Stimulated activated CD4-positive, alpha-beta T cell treated with anti-CD3 and anti-CD28 coated beads, Interleukin-15, amount 100 ng/mL, for 48 hours (primary cell): ENCODE measurements at regions not wholly inside any gene's neighbourhood (a gene's known extent, or its start where the extent isn't known, plus 50 kb on each side); places are given as distances from the start of the nearest gene placed in this dataset.

Experiments
- DNase-seq, 2 donors: peaks; one replicate each; pipeline ENCODE4 v3.0.0-alpha.2; 2020; ENCODE audit warnings: low read depth in 2 of 2

- DNase-seq: no peak
Observed at GRCh38 chr22:49241174-49241851, 586.4 kb downstream of the BRD1 start.

DNA sequence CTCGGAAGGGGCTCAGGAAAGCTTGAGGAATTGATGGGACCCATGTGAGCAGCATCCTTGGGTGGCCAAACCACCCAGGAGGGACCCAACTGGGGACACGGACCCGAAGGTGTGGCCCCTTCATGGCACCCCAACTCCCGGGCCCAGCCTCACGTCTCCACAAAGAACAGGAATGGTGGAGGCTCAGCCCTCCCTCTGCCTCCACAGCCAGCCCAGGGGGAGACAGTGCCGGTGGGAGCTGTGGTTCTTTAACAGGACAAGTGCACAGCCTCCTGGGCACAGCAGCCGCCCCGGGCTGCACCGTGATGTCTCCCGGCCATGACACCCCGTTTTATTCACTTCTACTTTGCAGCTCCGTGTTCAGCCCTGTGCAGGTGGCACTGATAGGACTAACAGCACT lies 587.2 kb downstream of the BRD1 start:
- no peak for DNase-seq

DNA sequence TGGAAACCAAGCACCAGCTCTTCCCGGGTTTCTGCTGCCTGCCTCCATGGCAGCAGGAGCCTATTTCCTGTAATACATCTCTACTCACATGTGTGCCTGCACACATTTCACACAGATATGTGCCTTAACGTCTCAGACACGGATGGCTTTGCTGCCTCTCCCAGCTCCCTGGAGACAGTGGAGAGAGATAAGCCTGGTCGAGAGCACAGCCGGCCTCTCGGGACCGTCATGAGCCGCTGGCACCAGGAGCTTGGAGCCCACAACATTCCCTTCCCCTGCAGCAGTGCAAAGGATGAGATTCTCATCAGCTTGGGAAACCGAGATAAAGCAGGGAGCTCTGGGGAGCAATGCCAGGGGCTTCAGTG lies 587.7 kb downstream of the BRD1 start:
- DNase-seq: no peak

- no peak for DNase-seq
Observed at GRCh38 chr22:49239264-49240015, 588.2 kb downstream of the BRD1 start.

GRCh38 chr22:49238181-49239141 lies 589.2 kb downstream of the BRD1 start:
- no peak for DNase-seq

DNA sequence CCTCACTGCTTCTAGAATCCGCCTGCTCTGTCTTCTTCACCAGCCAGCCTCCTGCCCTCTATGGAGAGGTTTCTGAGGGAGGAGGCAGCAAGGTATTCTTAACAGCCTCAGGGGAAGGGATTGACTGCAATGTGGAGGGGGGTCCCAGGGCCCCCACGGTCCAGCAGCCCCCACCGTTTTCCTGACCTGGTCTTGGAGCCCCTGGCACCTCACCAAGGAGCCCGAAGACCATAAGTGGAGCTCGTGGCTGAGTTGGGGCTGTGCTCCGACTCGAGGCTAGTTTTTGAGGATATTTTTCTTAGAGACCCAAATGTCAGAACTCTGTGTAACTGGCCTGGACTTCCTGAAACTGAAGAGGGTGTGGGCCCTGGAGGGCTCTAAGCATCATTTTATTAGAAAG lies 590.0 kb downstream of the BRD1 start:
- no peak for DNase-seq

DNA sequence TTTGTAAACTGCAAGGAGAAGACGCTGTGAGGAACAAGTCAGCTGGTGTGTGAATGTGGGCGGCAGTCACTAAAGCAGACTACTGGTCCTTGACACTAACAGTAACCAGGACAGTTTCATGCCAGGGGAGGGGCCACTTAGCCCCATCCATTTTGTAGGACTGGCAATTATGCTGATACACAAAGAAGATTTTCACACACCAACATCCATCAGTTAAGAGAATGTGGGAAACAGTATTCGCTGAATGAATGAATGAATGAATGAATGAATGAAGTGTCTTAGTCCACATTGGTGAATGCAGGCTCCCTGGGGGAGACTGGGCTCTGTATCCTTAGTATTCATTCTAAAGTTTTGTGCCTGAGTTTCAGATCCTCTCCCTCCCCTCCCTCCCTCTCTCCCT lies 590.4 kb downstream of the BRD1 start:
- DNase-seq: no peak

- DNase-seq: no peak
Observed at GRCh38 chr22:49236541-49237075, 591.1 kb downstream of the BRD1 start.

GRCh38 chr22:49235463-49236300 lies 592.0 kb downstream of the BRD1 start:
- DNase-seq: no peak

DNA sequence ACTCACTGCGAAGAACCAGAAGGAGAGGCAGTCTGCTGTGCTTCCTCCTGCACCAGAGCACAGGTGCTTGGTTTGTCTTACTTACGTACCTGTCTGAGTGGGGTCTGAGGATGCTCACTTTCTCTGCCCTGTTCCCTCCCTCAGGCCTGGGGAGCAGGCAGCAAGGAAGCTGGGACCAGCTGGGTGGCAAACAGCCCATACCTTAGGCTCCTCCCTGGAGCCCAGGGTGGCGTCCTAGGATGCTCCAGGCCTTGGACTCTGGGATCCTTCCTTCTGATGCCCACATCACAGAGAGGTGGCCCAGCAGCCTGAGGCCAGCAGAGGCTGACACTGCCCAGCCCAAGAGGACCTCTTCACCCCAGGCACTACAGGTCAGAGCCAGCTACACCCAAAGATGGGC lies 593.2 kb downstream of the BRD1 start:
- DNase-seq: no peak

DNA sequence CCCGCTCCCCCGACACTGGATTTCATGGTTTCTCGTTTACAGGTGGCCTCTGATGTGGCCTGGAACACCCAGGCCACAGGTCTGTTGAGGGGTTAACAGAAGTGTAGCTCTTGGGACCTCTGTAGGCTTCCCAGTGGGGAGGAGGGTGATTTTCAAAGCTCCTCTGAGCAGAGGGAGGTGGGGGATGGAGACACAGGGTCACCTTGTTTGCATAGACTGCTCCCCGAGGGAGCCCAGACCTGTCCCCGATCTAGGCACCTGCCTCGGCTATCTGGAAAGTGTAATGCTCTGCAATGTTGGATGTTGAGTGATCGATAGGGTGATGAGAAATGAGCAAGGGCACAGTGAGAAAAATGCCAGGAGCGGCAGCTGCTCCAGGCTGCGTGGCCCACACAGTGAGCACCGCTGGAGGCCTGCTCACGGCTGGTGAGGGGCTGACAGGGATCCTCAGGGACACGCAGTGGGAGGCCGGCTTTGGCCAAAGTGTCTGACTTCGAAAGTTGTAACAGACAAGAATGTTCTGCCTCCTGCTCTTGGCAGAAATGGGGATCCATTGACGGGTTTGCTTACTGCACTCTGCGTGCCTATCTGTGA lies 594.1 kb downstream of the BRD1 start:
- no peak for DNase-seq

DNA sequence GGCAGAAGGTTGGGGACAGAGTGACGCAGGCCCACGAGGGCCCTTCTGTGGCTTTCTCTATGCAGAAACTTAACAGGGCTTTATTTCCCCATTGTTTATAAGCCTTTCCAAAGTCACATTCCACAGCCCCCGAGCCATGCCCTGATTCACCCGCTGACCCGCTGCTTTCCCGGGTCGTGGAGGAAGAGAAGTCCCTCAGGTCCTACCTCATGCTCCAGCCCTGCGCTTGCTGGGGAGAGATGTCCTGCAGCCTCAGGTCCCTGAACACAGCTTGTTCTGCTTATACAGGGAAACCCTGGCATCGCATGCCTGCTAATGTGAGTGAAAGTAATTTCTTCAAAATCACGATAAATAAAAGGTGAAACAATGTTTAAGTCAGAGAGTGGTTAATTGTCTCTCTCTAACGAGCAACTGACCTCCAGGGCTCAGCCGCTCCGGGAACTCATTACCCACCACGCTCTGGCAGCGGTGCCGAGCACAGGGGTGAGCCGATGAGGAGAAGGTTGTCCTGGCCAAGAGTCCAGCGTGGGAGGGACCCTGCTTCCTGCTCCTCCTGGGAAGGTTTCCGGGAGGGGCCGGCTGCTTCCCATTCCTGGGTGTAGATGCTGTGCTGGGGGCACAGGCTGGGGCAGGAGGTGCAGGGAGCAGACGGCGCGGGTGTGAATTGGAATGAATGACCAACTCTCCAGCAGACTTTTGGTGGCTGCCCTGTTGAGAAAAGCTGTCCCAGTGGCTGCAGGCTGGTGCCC lies 595.2 kb downstream of the BRD1 start:
- no peak for DNase-seq

GRCh38 chr22:49230194-49230577 lies 597.5 kb downstream of the BRD1 start:
- DNase-seq: no peak

DNA sequence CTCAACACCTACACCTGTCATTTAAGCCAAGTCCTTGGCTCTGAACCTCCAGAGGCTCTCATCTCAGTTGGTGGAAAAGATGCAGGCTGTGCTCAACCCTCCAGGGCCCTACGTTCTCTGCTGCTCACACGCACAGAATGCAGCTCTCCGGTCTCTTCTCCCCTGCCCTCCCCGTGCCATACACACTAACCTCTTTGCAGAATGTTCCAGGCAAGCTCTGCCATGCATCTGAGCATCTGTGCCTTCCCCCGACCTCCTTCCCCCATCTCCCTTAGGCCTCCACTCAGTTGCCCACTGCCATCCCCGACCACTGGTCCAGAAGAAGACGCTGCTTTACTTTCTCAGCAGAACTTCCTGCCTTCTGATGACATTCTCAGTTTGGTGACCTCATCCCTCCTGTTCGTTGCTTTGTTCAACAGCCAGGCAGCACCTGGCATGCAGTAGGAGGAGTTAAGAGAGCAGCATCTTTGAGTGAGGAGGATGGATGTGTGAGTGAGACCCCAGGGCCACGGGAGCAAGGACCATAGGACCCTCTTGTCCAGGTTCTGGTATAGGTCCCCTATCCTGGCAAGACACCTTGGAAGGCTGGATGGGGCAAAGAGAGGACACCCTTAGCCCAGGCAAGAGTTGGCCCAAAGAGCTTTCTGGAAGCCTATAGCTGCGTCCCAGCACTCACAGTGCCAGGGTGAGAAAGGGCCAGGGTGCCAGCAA lies 598.0 kb downstream of the BRD1 start:
- no peak for DNase-seq

DNA sequence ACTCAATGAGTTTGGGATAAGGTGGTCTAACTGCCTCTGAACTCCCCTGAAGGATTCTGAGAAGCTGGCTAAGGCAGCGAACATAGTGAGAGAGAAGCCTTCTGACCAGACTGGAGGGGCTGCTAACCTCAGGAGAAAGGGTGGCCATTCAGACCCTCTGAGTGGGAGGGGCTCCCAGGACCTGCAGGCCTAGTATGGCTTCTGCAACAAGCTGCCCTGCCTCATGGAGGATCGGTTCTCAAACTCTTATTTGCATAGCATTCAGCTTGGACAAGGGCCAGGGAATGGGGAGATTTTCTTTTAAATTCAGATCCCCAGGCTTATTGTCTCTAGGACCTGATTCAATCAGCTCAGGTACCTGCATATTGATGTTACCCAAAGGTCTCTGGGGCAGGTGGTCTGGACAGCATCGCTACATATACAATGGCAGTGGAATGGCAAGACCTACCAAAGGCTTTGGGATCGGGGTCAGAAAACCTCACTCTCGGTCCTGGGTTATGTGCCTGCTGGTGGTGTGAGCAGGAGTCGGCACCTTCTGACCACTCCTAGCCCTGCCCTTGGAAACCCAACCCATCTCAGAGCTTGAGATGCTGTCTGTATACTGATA lies 599.1 kb downstream of the BRD1 start:
- DNase-seq: no peak

GRCh38 chr22:49227670-49228069 lies 600.0 kb downstream of the BRD1 start:
- no peak for DNase-seq

DNA sequence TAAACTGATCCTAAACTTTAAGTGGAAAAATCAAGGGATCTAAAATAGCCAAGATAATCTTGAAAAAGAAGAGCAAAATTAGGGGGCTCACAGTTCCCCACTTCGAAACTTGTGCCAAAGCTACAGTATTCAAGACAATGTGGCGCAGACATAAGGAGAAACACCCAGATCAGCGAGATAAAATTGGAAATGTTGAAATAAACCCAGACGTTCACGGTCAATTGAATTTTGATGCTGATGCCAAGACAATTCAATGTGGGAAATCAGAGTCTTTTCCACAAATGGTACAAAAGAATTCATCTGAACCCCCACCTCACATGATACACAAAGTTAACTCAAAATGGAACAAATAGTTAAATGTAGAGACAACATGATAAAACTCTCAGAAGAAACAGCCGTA lies 601.6 kb downstream of the BRD1 start:
- DNase-seq: no peak

DNA sequence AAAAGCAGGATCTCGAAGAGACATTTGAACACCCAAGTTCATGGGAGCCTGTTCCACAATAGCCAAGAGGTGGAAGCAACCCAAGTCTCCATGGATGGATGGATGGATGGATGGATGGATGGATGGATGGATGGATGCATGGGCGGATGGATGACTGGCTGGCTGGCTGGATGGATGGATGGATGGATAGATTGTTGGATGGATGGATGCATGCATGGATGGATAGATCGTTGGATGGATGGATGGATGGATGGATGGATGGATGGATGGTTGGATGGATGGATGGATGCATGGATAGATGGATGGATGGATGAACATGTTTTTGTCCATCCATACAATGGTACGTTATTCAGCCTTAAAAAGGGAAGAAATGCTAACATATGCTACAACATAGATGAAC lies 603.4 kb downstream of the BRD1 start:
- no peak for DNase-seq

DNA sequence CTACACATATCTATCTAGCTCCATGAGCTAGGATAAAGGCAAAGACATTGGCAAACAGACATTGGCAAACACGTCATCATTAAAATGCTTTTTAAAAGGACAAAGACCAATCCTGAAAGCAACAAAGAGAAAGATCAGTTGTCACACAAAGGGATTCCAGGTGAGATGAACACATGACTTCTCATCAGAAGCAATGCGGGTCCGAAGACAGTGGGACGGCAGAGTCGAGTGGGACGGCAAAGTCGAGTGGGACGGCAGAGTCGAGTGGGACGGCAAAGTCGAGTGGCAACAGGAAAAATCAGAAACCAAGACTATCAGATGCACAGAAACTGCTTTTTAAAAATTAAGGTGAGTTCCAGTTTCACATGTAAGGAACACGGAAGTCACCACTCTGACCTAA lies 609.5 kb downstream of the BRD1 start:
- DNase-seq: no peak
